ENCODE measurements at regions not wholly inside any gene's neighbourhood (a gene's known extent, or its start where the extent isn't known, plus 50 kb on each side); places are given as distances from the start of the nearest gene placed in this dataset.

GRCh38 chr12:115611477-115611876, 666.0 kb downstream of the MED13L start:
- Histone ChIP-seq H2AFZ (ENCODE audit: low read length) (no peak overlapping the region), H3K14ac (ENCODE audit: insufficient read length) (no peak overlapping the region), H3K23me2 (ENCODE audit: low read depth, low read length) (no peaks in the 10 kb centered on the region), H3K4me1 (replicated peaks in 1 of 4; ENCODE audit: control insufficient read depth in 3 of 4, insufficient read depth in 4 of 4, low read length in 3 of 4) (no peaks in the 10 kb centered on the region; a peak in 1 of 7 replicates), H3K56ac (replicated peaks; ENCODE audit: insufficient read length, low read depth, low read length) (no peak overlapping the region), H3K9ac (replicated peaks in 1 of 4; ENCODE audit: extremely low read depth in 1 of 4, low read depth in 3 of 4, low read length in 3 of 4) (no peak overlapping the region), H4K5ac (ENCODE audit: insufficient read length, low read depth, low read length) (no peak overlapping the region), H3K4ac (replicated peaks; ENCODE audit: insufficient read length, low read depth, low read length) (no peak overlapping the region), H2AK5ac (ENCODE audit: low read depth, low read length) (no peak overlapping the region), H3K4me3 (ENCODE audit: extremely low read depth in 1 of 4, insufficient read depth in 2 of 4, low read depth in 3 of 4, low read length in 4 of 4) (no peak overlapping the region), H3K27me3 (replicated peaks in 1 of 4; ENCODE audit: control insufficient read depth in 3 of 4, extremely low read depth in 1 of 4, insufficient read depth in 3 of 4, low read length in 3 of 4) (no peaks in the 10 kb centered on the region), H3K4me2 (ENCODE audit: insufficient read depth in 1 of 2, low read depth in 2 of 2, low read length in 2 of 2) (no peak overlapping the region), H3K18ac (ENCODE audit: extremely low read depth, low read length) (no peak overlapping the region), H3K27ac (ENCODE audit: low read depth, low read length) (no peak overlapping the region), H2BK20ac (ENCODE audit: low read length) (no peak overlapping the region), H3K79me1 (ENCODE audit: low read depth, low read length) (no peaks in the 10 kb centered on the region), H4K20me1 (replicated peaks in 1 of 2; ENCODE audit: control insufficient read depth in 1 of 2, insufficient read depth in 2 of 2, low read length in 2 of 2) (no peaks in the 10 kb centered on the region), H2BK5ac (ENCODE audit: low read depth, low read length) (no peak overlapping the region), H3K36me3 (ENCODE audit: control insufficient read depth in 2 of 4, insufficient read depth in 4 of 4, low read length in 3 of 4) (no peaks in the 10 kb centered on the region), H4K91ac (replicated peaks; ENCODE audit: insufficient read length, low read length) (no peak overlapping the region), H3K79me2 (ENCODE audit: control insufficient read depth in 1 of 2, insufficient read depth in 2 of 2, low read length in 2 of 2) (no peaks in the 10 kb centered on the region), H4K8ac (ENCODE audit: extremely low read depth, insufficient read depth, low read length) (no peak overlapping the region; the same call in 1 of the 2 replicates), H2BK120ac (replicated peaks; ENCODE audit: low read depth, low read length) (no peak overlapping the region), H3K23ac (ENCODE audit: insufficient read length) (no peak overlapping the region), H2BK15ac (ENCODE audit: low read length) (no peak overlapping the region), H2BK12ac (ENCODE audit: low read depth, low read length) (no peak overlapping the region), H3K9me3 (ENCODE audit: insufficient read depth in 2 of 2, low read depth in 1 of 2, low read length in 1 of 2) (no peaks in the 10 kb centered on the region)
- ChIA-PET CTCF (ENCODE audit: partially characterized antibody) (interaction anchor here (0.6 kb wide), 1 partner anchor 37 kb away, joined by 3 read pairs; no protein-coding TSS in a partner anchor), POLR2A (ENCODE audit: partially characterized antibody) (no interaction called here)
- DNase-seq (ENCODE audit: low read depth in 1 of 2, low spot score in 2 of 2) (no peak), FAIRE-seq (no peak)
- WGBS, 2 experiments (ENCODE audit: extremely low coverage in 1 of 2, insufficient coverage in 1 of 2, insufficient read length in 1 of 2, insufficient replicate concordance in 2 of 2, low coverage in 1 of 2, low lambda C conversion rate in 2 of 2, missing lambda C conversion rate in 1 of 2) = 88% methylated on average over 5 of the region's 5 CpGs; no CpG with 5 or more reads in 1 of the 2 experiments
- TF ChIP-seq NRF1 (IDR thresholded peaks at IDR 0.05; ENCODE audit: low read depth, low read length) = no peak
- no peak for TF ChIP-seq SAP30 (IDR thresholded peaks at IDR 0.05; ENCODE audit: insufficient read depth, insufficient replicate concordance, low read length)
- TF ChIP-seq SP1 (IDR thresholded peaks at IDR 0.05; ENCODE audit: low read depth, low read length) = no peak
- no peak for TF ChIP-seq CTCF (IDR thresholded peaks at IDR 0.05; ENCODE audit: control extremely low read depth in 1 of 3, insufficient read depth in 1 of 3, low read depth in 1 of 3, low read length in 3 of 3)
- no peak for TF ChIP-seq POU5F1 (IDR thresholded peaks at IDR 0.05; ENCODE audit: low read depth, low read length)
- no peak for TF ChIP-seq CHD2 (IDR thresholded peaks at IDR 0.05; ENCODE audit: low read length)
- TF ChIP-seq GTF2F1 (IDR thresholded peaks at IDR 0.05; ENCODE audit: borderline replicate concordance, low read depth, low read length) = no peak
- no peak for TF ChIP-seq YY1 (IDR thresholded peaks at IDR 0.05; ENCODE audit: low read depth, low read length)
- TF ChIP-seq JUN (IDR thresholded peaks at IDR 0.05; ENCODE audit: low read depth, low read length) = no peak
- no peak for TF ChIP-seq ASH2L (IDR thresholded peaks at IDR 0.05; ENCODE audit: low read length)
- no peak for TF ChIP-seq ATF2 (IDR thresholded peaks at IDR 0.05; ENCODE audit: low read length)
- TF ChIP-seq POLR2AphosphoS5 (IDR thresholded peaks at IDR 0.05; ENCODE audit: low read depth, low read length) = no peak

All from H1 (cell line).